ENCODE measurements at regions not wholly inside any gene's neighbourhood (a gene's known extent, or its start where the extent isn't known, plus 50 kb on each side); places are given as distances from the start of the nearest gene placed in this dataset.

GRCh38 chr4:137967480-137968190 is 274.5 kb downstream of the SLC7A11 start:
- no peak overlapping the region for H3K4me3 ChIP-seq (ENCODE audit: low read depth, low read length)
- DNase-seq (ENCODE audit: low read depth), result no peak
- no peak for TF ChIP-seq CTCF (IDR thresholded peaks at IDR 0.05; ENCODE audit: control insufficient read depth, extremely low read depth, insufficient read depth)

GRCh38 chr4:137966504-137966903 is 275.6 kb downstream of the SLC7A11 start:
- H3K4me3 ChIP-seq (ENCODE audit: low read depth, low read length), result no peak overlapping the region
- DNase-seq (ENCODE audit: low read depth), result no peak
- TF ChIP-seq CTCF (IDR thresholded peaks at IDR 0.05; ENCODE audit: control insufficient read depth, extremely low read depth, insufficient read depth), result no peak

GRCh38 chr4:137961051-137961438 is 281.1 kb downstream of the SLC7A11 start:
- no peak for TF ChIP-seq CTCF (IDR thresholded peaks at IDR 0.05; ENCODE audit: control insufficient read depth, extremely low read depth, insufficient read depth)
- no peak for DNase-seq (ENCODE audit: low read depth)
- no peak overlapping the region for H3K4me3 ChIP-seq (ENCODE audit: low read depth, low read length)

- no peak for TF ChIP-seq CTCF (IDR thresholded peaks at IDR 0.05; ENCODE audit: control insufficient read depth, extremely low read depth, insufficient read depth)
Measured at GRCh38 chr4:137960371-137961050, 281.6 kb downstream of the SLC7A11 start.

GRCh38 chr4:137957806-137958205 is 284.3 kb downstream of the SLC7A11 start:
- H3K4me3 ChIP-seq (ENCODE audit: low read depth, low read length), result no peak overlapping the region
- no peak for TF ChIP-seq CTCF (IDR thresholded peaks at IDR 0.05; ENCODE audit: control insufficient read depth, extremely low read depth, insufficient read depth)
- DNase-seq (ENCODE audit: low read depth), result no peak

More at GRCh38 chr4:137960371-137961050, 281.6 kb downstream of the SLC7A11 start:
- DNase-seq (ENCODE audit: low read depth), result no peak
- no peak overlapping the region for H3K4me3 ChIP-seq (ENCODE audit: low read depth, low read length)

- no peak overlapping the region for H3K4me3 ChIP-seq (ENCODE audit: low read depth, low read length)
- DNase-seq (ENCODE audit: low read depth), result no peak
- no peak for TF ChIP-seq CTCF (IDR thresholded peaks at IDR 0.05; ENCODE audit: control insufficient read depth, extremely low read depth, insufficient read depth)
Measured at GRCh38 chr4:137956256-137956655, 285.9 kb downstream of the SLC7A11 start.
